GM21447 (cell line): ENCODE measurements at regions not wholly inside any gene's neighbourhood (a gene's known extent, or its start where the extent isn't known, plus 50 kb on each side); places are given as distances from the start of the nearest gene placed in this dataset.

ENCODE experiments used
- ATAC-seq: cut with Tn5 transposase; IDR thresholded peaks from one replicate; pipeline ENCODE4 v1.9.1; 2021; ENCODE audit not compliant: unreplicated experiment

DNA sequence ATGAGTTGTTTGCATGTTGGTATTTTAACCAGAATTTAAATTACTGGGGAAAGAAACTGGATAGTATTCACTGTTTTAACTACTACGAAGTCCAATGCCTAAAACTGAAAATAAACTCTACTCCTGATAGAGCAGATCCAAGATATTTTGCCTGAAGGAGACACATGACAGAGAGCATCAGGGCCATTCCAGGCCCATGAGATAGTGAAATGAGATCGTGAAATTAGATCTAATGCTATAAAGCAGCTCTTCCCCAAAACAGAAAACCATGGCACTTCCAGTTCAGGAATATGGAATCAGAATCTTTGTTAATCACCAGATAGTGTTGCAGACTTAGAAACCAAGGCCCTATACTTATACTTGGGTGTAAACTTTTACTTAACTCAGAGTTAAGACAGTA, 124.3 kb upstream of the CACNA2D1 start:
- ATAC-seq: no peak

GRCh38 chr7:82567356-82567755, 123.8 kb upstream of the CACNA2D1 start:
- no peak for ATAC-seq

DNA sequence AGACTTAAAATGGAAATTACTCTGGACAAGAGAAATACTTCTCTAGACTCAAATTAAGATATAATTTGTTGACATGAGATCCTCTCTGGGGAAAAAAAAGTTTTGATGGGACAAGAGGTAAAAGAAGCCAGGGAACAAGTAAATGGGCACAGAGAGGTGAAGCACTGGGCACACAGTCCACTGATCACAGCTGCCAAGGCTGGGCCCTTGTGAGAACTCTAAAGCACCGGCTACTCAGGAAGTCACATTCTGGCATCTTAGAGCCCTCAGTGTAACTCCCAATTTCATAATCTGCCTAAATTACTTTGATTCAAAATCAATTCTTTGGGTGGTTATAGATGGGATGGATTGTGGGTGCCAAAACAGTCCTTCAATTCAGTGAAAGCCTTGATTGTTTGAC, 123.2 kb upstream of the CACNA2D1 start:
- no peak for ATAC-seq

GRCh38 chr7:82562716-82563404, 119.3 kb upstream of the CACNA2D1 start:
- no peak for ATAC-seq

DNA sequence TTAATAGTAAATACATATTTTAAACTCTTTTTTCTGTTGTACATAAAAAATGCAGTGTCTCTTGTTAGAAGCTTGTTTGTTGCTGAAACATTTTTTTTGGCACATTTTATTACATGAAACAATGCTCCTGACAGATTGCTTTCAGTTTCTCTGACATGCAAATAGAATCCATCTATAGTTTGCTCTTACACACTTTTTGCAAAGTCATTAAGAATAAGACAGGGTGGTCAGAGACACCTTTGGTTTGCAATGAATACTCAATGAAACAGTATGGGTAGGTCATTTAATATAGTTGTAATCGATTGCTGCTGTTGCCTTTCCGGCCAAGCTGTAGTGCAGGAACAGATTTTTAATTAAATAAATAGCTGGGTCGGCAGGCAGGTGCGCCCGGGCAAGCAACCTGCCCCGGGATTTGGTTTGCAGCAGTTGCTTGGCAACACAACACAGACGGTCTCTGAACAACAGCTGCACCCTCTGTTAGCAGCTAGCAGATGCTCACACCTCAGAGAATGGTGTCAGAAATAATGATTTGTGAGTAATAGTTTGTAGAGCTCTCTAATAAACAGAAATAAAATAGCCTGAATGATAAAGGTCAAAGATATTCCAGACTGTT, 115.7 kb upstream of the CACNA2D1 start:
- no peak for ATAC-seq

- ATAC-seq: no peak
These were observed 106.2 kb upstream of the CACNA2D1 start for GRCh38 chr7:82549616-82550285.

- no peak for ATAC-seq
These were observed 104.6 kb upstream of the CACNA2D1 start for GRCh38 chr7:82548141-82548688.

GRCh38 chr7:82542665-82543064, 99.1 kb upstream of the CACNA2D1 start:
- ATAC-seq: no peak

DNA sequence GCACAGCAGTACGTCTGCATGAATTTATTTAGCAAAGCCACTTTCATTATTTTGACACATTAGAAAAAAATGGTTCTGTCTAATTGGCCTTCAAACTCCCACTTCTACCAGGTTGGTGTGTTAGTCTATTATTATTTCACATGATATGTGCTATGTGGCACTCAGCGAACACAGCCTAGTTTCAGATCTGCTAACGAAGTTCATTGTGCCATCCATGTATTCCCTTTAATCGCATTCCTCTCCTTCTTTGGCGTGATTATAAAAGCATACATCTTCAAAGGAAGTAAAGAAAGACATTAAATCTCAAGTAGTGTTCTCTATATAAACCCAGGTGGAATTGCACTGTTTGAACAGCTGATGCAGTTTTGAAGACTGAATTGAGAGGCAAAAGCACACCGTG, 96.4 kb upstream of the CACNA2D1 start:
- ATAC-seq: no peak

DNA sequence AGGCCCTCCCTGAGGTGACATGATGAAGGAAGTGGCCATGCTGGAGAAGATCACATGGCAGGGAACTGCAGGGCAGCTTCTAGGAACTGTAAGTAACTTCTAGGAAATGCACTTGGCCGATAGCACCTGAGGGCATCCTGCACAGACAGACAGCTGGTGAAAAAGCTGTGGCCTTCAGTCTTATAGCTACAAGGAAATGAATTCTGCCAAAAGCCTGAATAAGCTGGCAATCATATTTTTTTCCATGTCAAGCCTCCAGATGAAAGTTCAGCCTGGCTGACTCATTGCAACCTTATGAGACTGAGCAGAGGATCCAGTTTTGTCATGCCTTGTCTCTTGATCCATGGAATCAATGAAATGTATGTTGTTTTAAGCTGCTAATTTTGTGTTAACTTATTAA, 91.1 kb upstream of the CACNA2D1 start:
- ATAC-seq: no peak

DNA sequence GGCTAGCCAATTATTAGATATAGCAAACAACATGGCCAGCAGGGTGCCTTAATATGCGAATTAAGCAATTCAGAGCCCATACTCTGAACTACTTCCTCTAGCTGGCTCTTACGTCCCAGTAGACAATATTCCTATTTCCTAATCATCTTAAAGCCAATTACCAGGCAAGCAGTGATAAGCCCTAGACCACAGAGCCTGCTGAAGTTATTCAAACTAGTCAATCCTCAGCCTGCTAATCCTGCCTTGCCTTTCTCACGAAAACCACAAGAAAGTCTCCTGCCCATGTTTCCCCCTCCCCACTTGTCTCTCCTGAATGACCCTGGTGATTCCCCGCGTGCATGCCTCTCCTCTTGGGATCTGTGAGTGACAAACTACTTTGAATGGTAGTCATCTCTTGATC, 86.8 kb upstream of the CACNA2D1 start:
- no peak for ATAC-seq

DNA sequence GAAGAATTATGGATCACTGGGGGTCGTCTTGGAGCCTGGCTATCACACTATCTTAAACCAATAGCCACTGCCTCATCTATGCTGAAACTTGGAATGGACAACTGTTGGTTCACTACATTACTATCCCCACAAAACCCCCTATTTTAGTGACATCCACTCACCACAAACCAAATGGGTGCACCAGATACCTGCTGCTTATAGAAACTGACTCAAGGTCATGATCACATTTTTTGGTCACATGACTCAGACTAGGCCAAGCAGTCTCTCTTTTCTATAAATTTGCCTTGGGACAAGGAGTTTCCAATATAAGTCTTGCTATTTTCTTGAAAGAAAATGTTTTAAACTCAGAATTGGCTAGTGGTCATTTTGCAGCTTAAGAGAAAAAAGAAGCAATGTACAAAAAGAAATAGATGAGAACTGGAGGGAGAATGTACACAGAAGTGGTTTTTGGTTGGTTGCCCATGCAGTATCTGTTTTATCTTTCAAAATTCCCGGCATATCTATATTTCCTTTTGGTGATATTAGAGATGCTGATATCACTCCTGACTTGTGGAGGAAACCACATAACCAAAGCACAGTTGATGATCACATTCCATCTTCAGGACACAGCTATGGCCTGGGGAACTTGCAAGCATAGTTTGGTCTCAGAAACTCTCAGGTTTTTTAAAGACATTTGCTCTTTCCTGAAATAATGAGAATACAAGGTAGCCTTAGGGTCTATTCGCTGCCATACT, 85.2 kb upstream of the CACNA2D1 start:
- ATAC-seq: no peak

DNA sequence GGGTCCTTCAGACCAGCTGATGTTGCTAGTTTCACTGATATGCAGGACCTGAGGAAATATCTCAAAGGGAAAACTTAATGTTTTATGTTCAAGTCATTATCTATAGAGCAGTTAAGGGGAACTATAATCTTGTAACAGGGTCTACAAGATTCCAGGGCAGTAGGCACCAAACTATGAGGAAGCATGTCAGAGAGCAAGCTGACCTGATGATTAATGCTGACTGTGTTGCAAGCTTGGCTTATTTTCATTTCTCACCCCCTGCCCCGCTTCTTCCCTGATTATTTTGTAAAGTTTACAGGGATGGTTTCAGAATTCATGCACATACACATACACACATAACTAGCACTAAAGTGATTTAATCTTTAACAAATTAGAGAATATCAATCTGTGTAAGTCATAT, 84.3 kb upstream of the CACNA2D1 start:
- ATAC-seq: no peak

GRCh38 chr7:82521906-82522445, 78.4 kb upstream of the CACNA2D1 start:
- no peak for ATAC-seq

DNA sequence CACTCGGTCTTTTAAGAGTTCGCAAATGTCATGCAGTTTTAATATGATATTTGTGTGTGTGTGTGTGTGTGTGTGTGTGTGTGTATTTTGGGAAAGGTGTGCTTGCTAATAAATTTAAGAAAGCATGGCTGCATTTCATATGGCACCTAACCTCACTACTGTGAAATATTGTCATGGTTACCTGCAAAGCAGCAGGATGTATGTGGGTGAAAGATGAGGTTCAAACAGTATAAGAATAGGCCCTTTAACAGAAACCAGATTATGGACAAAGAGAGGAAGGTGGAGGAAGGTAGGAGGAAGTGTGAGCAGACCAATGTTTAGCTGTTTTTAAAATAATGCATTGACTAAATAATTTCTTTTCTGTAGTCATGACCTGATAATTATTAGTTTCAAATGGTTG, 73.5 kb upstream of the CACNA2D1 start:
- ATAC-seq: no peak

- no peak for ATAC-seq
These were observed 68.0 kb upstream of the CACNA2D1 start for GRCh38 chr7:82511542-82511941.

- ATAC-seq: no peak
These were observed 64.5 kb upstream of the CACNA2D1 start for GRCh38 chr7:82507976-82508677.

- no peak for ATAC-seq
These were observed 63.9 kb upstream of the CACNA2D1 start for GRCh38 chr7:82507365-82507975.

- no peak for ATAC-seq
These were observed 63.1 kb upstream of the CACNA2D1 start for GRCh38 chr7:82506702-82507101.

DNA sequence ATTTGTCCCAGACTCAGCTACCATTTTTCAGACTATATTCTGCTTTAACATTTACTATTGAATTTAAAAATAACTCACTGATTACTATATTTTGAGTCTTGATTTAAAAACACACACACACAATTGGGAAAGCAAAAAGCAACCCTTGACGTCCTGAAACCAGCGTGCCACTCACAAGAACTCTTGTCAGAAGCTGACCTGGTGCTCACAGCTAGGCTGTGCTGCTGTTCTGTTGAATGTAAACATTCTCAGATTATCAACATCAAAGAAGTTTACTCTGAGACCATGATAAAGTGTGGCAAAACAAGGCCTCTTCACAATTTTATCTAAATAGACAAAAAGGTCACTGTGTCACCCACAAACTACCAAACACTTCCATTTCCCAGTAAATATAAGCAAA, 62.6 kb upstream of the CACNA2D1 start:
- no peak for ATAC-seq
